ENCODE measurements at regions not wholly inside any gene's neighbourhood (a gene's known extent, or its start where the extent isn't known, plus 50 kb on each side); places are given as distances from the start of the nearest gene placed in this dataset.

- no peak for DNase-seq
Measured at GRCh38 chr1:95685081-95685480, 451.1 kb downstream of the RWDD3 start.

DNA sequence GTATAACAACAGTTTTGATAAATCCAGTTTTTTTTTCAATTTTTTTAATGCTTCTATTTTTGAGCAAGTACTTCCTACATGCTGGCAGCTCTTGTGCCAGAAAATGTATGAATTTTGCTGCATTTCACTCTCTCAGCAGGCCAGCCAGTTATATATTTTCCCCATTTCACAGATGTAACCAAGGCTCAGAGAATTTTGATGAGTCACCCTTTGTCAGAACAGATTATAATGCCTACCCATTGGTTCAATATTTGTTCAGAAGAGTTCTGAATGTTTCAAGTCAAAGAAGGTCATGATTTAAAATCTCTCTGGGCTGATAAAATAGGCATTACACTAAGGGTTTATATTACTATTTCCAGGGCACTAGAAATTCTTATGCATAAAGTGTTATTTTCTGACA lies 452.2 kb downstream of the RWDD3 start:
- DNase-seq = no peak

GRCh38 chr1:95699149-95699953 lies 465.3 kb downstream of the RWDD3 start:
- no peak for DNase-seq

GRCh38 chr1:95701450-95702173 lies 467.6 kb downstream of the RWDD3 start:
- DNase-seq = no peak

DNA sequence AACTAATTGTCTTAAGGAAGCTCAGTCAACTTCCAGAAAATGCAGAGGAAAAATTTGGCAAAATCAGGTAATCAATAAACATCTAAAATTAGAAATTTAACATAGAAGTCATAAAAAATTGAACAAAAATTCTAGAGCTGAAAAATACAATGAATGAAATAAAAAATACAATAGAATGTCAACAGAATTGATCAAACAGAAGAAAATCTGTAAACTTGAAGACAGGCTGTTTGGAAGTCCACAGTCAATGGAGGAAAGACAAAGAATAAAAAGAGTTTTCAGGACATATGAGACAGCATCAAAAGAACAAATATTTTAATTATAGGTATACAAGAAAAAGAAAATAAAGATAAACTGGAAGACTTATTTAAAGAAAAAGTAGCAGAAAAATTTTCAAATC lies 469.0 kb downstream of the RWDD3 start:
- DNase-seq = no peak

- DNase-seq = no peak
Measured at GRCh38 chr1:95716097-95716496, 482.1 kb downstream of the RWDD3 start.

- DNase-seq = no peak
Measured at GRCh38 chr1:95716550-95716949, 482.5 kb downstream of the RWDD3 start.

DNA sequence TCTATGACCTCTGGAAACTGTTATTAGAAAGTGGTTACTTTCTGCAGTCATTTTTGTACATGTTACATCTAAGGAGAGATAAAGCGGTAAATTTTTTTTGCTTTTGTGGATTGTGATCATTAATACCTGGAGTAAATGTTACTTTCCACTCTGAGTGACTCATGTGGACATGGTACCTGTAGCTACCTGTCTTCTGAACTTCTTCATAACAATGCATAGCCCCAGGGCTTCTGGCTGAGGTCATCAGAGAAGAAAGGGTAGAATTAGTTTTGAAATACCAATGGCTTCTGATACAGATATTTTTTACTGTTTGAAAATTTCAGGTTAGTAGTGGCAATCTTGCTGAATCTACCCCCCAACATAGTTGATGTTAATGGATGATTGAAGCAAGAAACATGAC lies 489.3 kb downstream of the RWDD3 start:
- DNase-seq = no peak

GRCh38 chr1:95728841-95729240 lies 494.8 kb downstream of the RWDD3 start:
- no peak for DNase-seq

GRCh38 chr1:95730986-95731385 lies 497.0 kb downstream of the RWDD3 start:
- DNase-seq = no peak

DNA sequence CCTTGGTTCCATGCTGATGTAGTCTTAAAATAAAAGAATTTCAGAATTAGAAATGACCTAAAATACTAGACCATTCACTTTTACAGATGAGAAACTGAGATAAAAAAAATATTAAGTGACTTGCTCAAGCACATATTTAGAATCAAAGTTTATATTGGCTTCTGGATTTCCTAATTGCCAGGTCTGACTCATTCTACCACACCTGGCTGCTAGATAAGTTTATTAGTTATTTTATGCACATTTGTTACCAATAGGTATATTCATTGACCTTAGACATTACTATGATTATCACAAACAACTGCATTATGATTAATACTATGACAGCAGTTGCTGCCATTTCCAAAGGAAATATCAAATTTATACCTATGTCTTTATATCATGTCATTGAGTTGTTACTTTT lies 497.5 kb downstream of the RWDD3 start:
- no peak for DNase-seq

DNA sequence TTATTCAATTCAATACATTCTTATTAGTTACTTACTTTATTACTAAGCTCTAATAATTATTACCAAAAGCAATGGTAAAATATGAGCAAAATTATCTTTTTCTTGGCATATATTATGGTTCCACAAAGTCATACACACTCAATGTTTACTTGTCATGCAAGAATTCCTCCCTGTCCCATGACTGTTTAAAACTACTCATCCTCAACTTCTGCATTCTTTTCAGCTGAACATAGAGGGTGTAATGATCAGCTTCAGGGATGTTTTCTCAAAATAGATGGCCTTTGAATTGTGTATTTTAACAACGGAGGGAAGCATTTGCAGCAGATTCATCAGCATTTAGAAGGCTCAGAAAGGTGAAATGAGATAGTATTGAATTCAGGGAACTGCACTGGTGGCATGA lies 499.0 kb downstream of the RWDD3 start:
- no peak for DNase-seq

DNA sequence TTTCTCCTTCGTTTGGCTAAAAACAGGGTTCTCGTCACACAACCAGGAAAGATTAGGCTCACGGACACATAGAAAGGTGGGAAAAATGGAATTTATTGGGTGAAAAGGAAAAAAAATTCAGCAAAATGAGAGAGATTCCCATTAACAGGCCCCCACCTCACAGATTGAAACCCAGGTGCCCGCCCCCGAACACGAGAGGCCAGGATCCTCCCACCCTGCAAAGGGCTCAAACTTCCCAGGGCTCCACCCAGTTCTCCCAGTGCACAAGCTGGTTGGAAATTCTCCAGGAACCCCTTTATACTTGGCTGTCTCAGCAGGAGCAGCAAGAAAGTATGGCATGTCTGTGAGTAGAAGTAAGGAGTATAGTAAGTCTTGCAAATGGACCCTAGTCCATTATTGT lies 499.7 kb downstream of the RWDD3 start:
- DNase-seq = no peak

- DNase-seq = no peak
Measured at GRCh38 chr1:95734560-95734959, 500.6 kb downstream of the RWDD3 start.

DNA sequence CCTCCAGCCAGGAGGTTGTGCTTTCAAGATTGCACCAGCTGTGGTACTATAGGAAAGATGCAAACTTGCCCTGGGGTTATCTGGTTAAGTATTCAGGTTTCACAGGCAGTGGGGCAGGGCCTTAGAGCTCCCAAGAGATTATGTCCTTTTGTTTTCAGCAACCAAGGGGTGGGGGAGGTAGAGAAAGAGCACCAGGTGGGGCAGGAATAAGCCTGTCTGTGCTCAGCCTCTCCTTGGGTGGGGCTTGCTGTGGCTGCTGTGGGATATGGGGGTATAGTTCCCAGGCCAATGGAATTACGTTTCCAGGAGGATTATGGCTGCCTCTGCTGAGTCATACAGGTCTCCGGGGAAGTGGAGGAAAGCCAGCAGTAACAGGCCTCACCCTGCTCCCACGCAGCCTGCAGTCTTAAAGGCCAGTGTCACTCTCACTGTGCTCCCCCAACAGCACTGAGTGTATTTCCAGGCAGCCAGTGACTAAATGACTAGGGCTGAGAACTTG lies 508.6 kb downstream of the RWDD3 start:
- no peak for DNase-seq

DNA sequence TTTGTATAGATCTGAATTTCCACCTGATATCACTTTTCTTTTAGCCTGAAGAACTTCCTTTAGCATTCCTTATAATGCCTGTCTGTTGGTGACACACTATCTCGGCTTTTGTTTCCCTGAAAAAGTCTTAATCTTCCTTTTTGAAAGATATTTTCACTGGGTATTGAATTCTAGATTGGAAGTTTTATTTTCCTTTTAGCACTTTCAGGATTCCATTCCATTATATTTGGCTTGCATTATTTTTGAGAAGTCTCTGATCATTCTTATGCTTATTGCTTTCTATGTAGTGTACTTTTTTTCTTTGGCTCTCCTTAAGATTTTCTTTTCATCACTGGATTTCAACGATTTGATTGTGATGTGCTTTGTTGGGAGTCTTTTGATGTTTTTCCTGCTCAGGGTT lies 510.7 kb downstream of the RWDD3 start:
- DNase-seq = no peak

- DNase-seq = no peak
Measured at GRCh38 chr1:95752515-95753381, 518.7 kb downstream of the RWDD3 start.

GRCh38 chr1:95753382-95754016 lies 519.5 kb downstream of the RWDD3 start:
- DNase-seq = no peak

GRCh38 chr1:95754412-95754811 lies 520.4 kb downstream of the RWDD3 start:
- DNase-seq = no peak

GRCh38 chr1:95766036-95766435 lies 532.0 kb downstream of the RWDD3 start:
- DNase-seq = no peak

- no peak for DNase-seq
Measured at GRCh38 chr1:95770581-95770980, 536.6 kb downstream of the RWDD3 start.

DNA sequence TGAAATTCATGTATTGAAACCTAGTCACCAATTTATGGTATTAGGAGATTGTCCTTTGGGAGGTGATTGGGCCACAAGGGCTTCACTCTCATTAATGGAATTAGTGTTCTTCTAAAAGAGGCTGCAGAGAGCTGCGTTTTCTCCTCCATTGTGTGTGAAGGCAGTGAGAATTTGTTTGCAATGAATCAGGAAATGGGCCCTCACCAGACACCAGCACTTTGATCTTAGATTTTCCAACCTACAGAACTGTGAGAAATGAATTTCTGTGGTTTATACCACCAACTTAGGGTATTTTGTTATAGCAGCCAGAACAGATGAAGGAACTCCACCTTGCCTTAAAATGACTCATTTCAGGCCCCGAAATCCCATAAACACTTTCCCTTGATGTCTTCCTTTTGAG lies 544.2 kb downstream of the RWDD3 start:
- peak; percentile 2 for DNase-seq

- DNase-seq = no peak
Measured at GRCh38 chr1:95780836-95781235, 546.8 kb downstream of the RWDD3 start.

All from activated CD4-positive, alpha-beta T cell treated with anti-CD3 and anti-CD28 coated beads, Interleukin-10, Interleukin-2, amounts not matched to agents 100 ng/mL and 50 ng/mL, durations not matched to agents 16 hours and 8 hours (primary cell).